Pancreas (tissue), 10 donors: ENCODE measurements at regions not wholly inside any gene's neighbourhood (a gene's known extent, or its start where the extent isn't known, plus 50 kb on each side); places are given as distances from the start of the nearest gene placed in this dataset.
A peak's percentile ranks its signal among the peaks of the same experiment; 100 is the strongest.

Source experiments
- ATAC-seq, 4 donors: fragments of 200-7000 bp; cut with Tn5 transposase; one replicate each; pipeline versions ENCODE4 v1.8.0 to v1.9.1; 2020; ENCODE audit warnings: mild to moderate bottlenecking in 4 of 4, moderate library complexity in 4 of 4
- DNase-seq, 6 donors: peaks; one replicate each; pipeline ENCODE4 v3.0.0-alpha.2; 2020
- FAIRE-seq: peaks from 2 replicates; lab custom pipeline; 2012; peaks lifted over from hg19 to GRCh38; lab: Jason Lieb, UNC
- H3K27ac ChIP-seq, 4 donors: fragments of 200-600 bp; sonication (generic); 1 replicate in 3 of 4; 2 replicates in 1 of 4; pipeline versions ENCODE4 v1.5.0 to v1.8.0; 2020
- H3K27me3 ChIP-seq, 4 donors: fragments of 200-600 bp; one replicate each; pipeline ENCODE4 v1.8.0; 2021
- H3K36me3 ChIP-seq, 3 donors: fragments of 200-600 bp; sonication (generic) in 1 of 3; one replicate each; pipeline versions ENCODE4 v1.5.0 to v1.8.0; 2020 to 2021
- H3K4me1 ChIP-seq, 3 donors: fragments of 200-600 bp; one replicate each; pipeline ENCODE4 v1.8.0; 2021
- H3K4me3 ChIP-seq, 4 donors: fragments of 200-600 bp; sonication (generic) in 2 of 4; one replicate each; pipeline versions ENCODE4 v1.5.0 to v1.8.0; 2020 to 2021
- H3K9me3 ChIP-seq, 4 donors: fragments of 200-600 bp; one replicate each; pipeline ENCODE4 v1.8.0; 2021
- CTCF ChIP-seq, 4 donors: fragments of 200-600 bp; sonication (generic) in 3 of 4; IDR thresholded peaks; one replicate each; pipeline versions ENCODE4 v1.5.0 to v1.8.0; 2021; ENCODE audit warnings: antibody characterized with exemption in 4 of 4
- WGBS, 2 donors: extraction: QIAGEN DNeasy Blood & Tissue Kit; methylation state at CpG; one replicate each; pipeline ENCODE4 v1.1.7; 2013; 5-methylcytosine and 5-hydroxymethylcytosine counted together
- intact Hi-C, 3 donors: fragments of 100-400 bp; cut with DNase I; formaldehyde crosslinking; loops; one replicate each; pipeline versions ENCODE4 v1.11.1 to v1.14.2; 2022
- donor health status: healthy with polysubstance abuse.
- donor health status: DM: no; HTN: no; CAD: no; lungs with moderate emphysema.
- donor health status: DM: no; HTN: no; CAD: no.
- donor health status: control.
- donor health status: control.
- donor health status: Bipolar disorder and iron deficiency.
- donor health status: DM: yes; HTN: yes; CAD: no.
- donor health status: DM: no; HTN: no; CAD: no.
- donor health status: DM: no; HTN: no; CAD: no.
- donor health status: DM: yes; HTN: yes; CAD: no.

- 64 to 83% methylated on average over 5 of the region's 5 CpGs for WGBS, 2 donors
- intact Hi-C loops, result no loop called here
- FAIRE-seq, result no peak
These were observed 291.9 kb upstream of the NR2F2 start for GRCh38 chr15:96038650-96039049.

GRCh38 chr15:96041982-96042733, 288.3 kb upstream of the NR2F2 start:
- intact Hi-C loops, result no loop called here
- H3K27me3 ChIP-seq, result no peaks in the 10 kb centered on the region

More at GRCh38 chr15:96038650-96039049, 291.9 kb upstream of the NR2F2 start:
- no peaks in the 10 kb centered on the region for H3K27me3 ChIP-seq
- DNase-seq (no peak), ATAC-seq (no peak)
- H3K9me3 ChIP-seq, result no peaks in the 10 kb centered on the region
- H3K4me1 ChIP-seq, result no peaks in the 10 kb centered on the region
- H3K36me3 ChIP-seq, result no peaks in the 10 kb centered on the region
- no peak overlapping the region for H3K27ac ChIP-seq
- TF ChIP-seq CTCF (IDR thresholded peaks at IDR 0.05), result no peak
- no peak overlapping the region for H3K4me3 ChIP-seq

GRCh38 chr15:96042734-96043224, 287.7 kb upstream of the NR2F2 start:
- H3K4me3 ChIP-seq, result no peak overlapping the region
- H3K4me1 ChIP-seq, result no peaks in the 10 kb centered on the region
- no peaks in the 10 kb centered on the region for H3K27me3 ChIP-seq
- no peaks in the 10 kb centered on the region for H3K36me3 ChIP-seq
- H3K27ac ChIP-seq, result no peak overlapping the region
- DNase-seq, result no peak
- peak in 1 of 4 donors; percentile 23 for ATAC-seq
- FAIRE-seq, result no peak
- intact Hi-C loops, result no loop called here
- 58 to 66% methylated on average over 8 of the region's 8 CpGs for WGBS, 2 donors
- no peak for TF ChIP-seq CTCF (IDR thresholded peaks at IDR 0.05)
- H3K9me3 ChIP-seq, result no peaks in the 10 kb centered on the region

More at GRCh38 chr15:96041982-96042733, 288.3 kb upstream of the NR2F2 start:
- H3K9me3 ChIP-seq, result no peaks in the 10 kb centered on the region
- no peak overlapping the region for H3K4me3 ChIP-seq
- no peaks in the 10 kb centered on the region for H3K4me1 ChIP-seq
- no peaks in the 10 kb centered on the region for H3K36me3 ChIP-seq
- ATAC-seq, result no peak
- FAIRE-seq, result no peak
- H3K27ac ChIP-seq, result no peak overlapping the region
- DNase-seq, result no peak
- WGBS, 2 donors, result 52 to 68% methylated on average over 3 of the region's 3 CpGs
- TF ChIP-seq CTCF (IDR thresholded peaks at IDR 0.05), result no peak

GRCh38 chr15:96043591-96044171, 286.8 kb upstream of the NR2F2 start:
- intact Hi-C loops, result no loop called here

More at GRCh38 chr15:96043591-96044171, 286.8 kb upstream of the NR2F2 start:
- DNase-seq, result no peak
- Histone ChIP-seq H3K4me1 (no peaks in the 10 kb centered on the region), H3K27ac (no peak overlapping the region), H3K36me3 (no peaks in the 10 kb centered on the region), H3K27me3 (no peaks in the 10 kb centered on the region), H3K9me3 (no peaks in the 10 kb centered on the region), H3K4me3 (no peak overlapping the region)
- 80 to 83% methylated on average over 7 of the region's 7 CpGs for WGBS, 2 donors
- TF ChIP-seq CTCF (IDR thresholded peaks at IDR 0.05), result no peak
- no peak for ATAC-seq
- no peak for FAIRE-seq
